ENCODE measurements at regions not wholly inside any gene's neighbourhood (a gene's known extent, or its start where the extent isn't known, plus 50 kb on each side); places are given as distances from the start of the nearest gene placed in this dataset.

- ATAC-seq (no peak), DNase-seq (ENCODE audit: low read depth, low spot score) (no peak)
- Histone ChIP-seq H3K4me3 (replicated peaks in 1 of 2; ENCODE audit: low read depth in 1 of 2, low read length in 2 of 2) (no peak overlapping the region), H2AFZ (ENCODE audit: low read depth, low read length, poor library complexity, severe bottlenecking) (no peak overlapping the region), H3K9ac (ENCODE audit: low read length) (no peak overlapping the region), H3K4me2 (ENCODE audit: low read length) (no peak overlapping the region), H3K27me3 (ENCODE audit: insufficient read depth, low read length) (no peaks in the 10 kb centered on the region), H3K9me2 (ENCODE audit: insufficient read depth) (no peaks in the 10 kb centered on the region), H4K20me1 (ENCODE audit: insufficient read depth) (no peaks in the 10 kb centered on the region), H3K27ac (ENCODE audit: low read depth, low read length) (no peak overlapping the region), H3K4me1 (ENCODE audit: control insufficient read depth in 1 of 2, insufficient read depth in 2 of 2, low read length in 2 of 2) (no peaks in the 10 kb centered on the region), H3K9me3 (ENCODE audit: control insufficient read depth in 1 of 2, insufficient read depth in 1 of 2, low read depth in 1 of 2, low read length in 2 of 2) (peaks cover 0 to 5% of the 10 kb centered on the region in 2 experiments; a peak in 1 of 4 replicates), H3K36me3 (ENCODE audit: control insufficient read depth in 1 of 2, insufficient read depth in 2 of 2, low read length in 2 of 2) (no peaks in the 10 kb centered on the region), H3K79me2 (ENCODE audit: insufficient read depth, low read length) (no peaks in the 10 kb centered on the region)
- no TSS peak for BruUV-seq (replicated peaks)
- CTCF ChIA-PET: no interaction called here
- intact Hi-C loops (cut with micrococcal nuclease): no loop called here
- POLR2A ChIA-PET: no interaction called here
- no peak for TF ChIP-seq EZH2 (IDR thresholded peaks at IDR 0.05)
- TF ChIP-seq CBX3 (IDR thresholded peaks at IDR 0.05; ENCODE audit: low read depth): no peak
- TF ChIP-seq MAX (IDR thresholded peaks at IDR 0.05): no peak
- TF ChIP-seq POLR2AphosphoS5 (IDR thresholded peaks at IDR 0.05; ENCODE audit: low read depth, low read length): no peak
- TF ChIP-seq SP1 (IDR thresholded peaks at IDR 0.05; ENCODE audit: low read depth): no peak
- TF ChIP-seq POLR2A (IDR thresholded peaks at IDR 0.05; ENCODE audit: borderline replicate concordance, extremely low read depth, insufficient read depth, insufficient read length): no peak
- no peak for TF ChIP-seq REST (IDR thresholded peaks at IDR 0.05; ENCODE audit: low read depth)
- TF ChIP-seq RAD21 (IDR thresholded peaks at IDR 0.05; ENCODE audit: low read depth): no peak
- RAD21 ChIA-PET (ENCODE audit: low non-redundant PET in 1 of 2, low total read pairs in 2 of 2, uncharacterized antibody in 2 of 2, unreplicated experiment in 2 of 2): interaction anchor here in 1 of 2 experiments (0.7 kb wide), 1 partner anchor 30 kb away, joined by 4 read pairs; no protein-coding TSS in a partner anchor
Observed at GRCh38 chr12:19608039-19608438, 168.7 kb downstream of the AEBP2 start.
